ENCODE measurements at regions not wholly inside any gene's neighbourhood (a gene's known extent, or its start where the extent isn't known, plus 50 kb on each side); places are given as distances from the start of the nearest gene placed in this dataset.

DNA sequence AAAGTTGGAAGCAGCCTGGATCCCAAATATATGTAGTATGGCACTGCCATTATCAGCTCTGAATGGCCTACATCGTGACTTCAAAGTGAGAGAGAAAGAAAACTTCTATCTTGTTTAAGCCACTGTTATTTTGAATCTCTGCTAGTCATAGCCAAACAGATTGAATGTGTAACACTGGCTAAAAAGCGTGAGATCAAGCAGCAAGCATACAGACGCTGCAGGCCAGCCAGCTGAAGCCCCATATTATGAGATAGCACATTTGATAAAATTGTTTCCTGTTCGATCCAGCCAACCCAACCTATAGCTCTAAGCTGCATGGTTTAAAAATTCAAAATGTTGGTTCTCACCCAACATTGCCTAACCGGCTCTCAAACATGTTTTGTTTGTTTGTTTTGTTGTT, 95.0 kb downstream of the DUSP6 start:
- intact Hi-C loops (cut with micrococcal nuclease), result no loop called here

DNA sequence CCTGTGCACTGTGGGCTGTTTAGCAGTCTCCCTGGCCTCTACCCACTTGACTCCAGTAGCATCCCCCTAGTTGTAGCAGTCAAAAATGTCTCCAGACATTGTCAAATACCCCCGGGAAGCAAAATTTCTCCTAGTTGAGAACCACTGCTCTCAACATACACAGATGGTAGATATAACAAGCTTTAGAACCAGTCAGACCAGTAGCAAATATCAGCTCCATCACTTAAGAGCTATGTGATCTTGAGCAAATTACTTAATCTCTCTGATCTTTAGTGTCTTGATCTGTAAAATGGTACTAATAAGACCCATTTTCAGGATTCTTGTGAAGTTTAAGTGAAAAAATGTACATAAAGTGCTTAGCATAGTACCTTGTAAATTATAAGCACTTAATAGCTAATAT, 96.2 kb downstream of the DUSP6 start:
- intact Hi-C loops (cut with micrococcal nuclease), result no loop called here

DNA sequence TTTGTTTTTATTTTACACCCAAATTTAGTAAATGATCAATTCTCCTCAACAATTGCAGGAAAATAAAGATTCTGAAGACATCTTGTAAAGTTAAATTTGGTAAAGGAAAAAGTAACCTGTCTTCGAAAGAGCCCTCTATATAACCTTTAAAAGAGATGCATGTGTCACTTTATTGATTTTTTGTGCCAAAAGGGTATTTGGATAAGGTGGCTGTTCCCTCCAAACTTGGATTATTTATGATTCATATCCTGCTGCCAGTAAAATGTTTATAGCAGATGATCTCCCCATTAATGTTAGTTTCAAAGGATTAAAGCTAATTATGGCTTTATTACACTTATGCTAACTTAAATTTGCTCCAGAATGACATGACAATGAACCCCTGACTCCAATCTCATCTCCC, 98.8 kb downstream of the DUSP6 start:
- intact Hi-C loops (cut with micrococcal nuclease), result no loop called here

DNA sequence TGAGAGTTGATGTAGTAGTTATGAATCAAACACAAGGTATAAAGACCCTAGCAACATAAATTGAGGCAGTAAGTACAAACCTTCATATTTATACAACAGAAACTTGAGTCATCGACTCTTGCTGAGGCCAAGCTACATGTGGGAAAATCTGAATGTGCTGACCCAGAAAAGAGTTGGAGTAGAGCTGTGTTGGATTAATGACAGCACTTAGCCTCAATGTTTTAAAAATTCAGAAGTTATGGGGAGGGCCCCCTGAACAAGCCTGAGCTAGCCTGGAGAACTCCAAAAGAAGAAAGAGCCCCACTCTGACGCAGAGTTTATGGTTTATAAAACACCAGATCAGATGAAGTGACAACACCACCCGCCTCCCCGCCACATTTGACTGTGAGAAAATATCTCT, 100.0 kb downstream of the DUSP6 start:
- intact Hi-C loops (cut with micrococcal nuclease), result loop anchor here (1.0 kb wide), 1 partner anchor 8 kb away; no protein-coding TSS in a partner anchor

DNA sequence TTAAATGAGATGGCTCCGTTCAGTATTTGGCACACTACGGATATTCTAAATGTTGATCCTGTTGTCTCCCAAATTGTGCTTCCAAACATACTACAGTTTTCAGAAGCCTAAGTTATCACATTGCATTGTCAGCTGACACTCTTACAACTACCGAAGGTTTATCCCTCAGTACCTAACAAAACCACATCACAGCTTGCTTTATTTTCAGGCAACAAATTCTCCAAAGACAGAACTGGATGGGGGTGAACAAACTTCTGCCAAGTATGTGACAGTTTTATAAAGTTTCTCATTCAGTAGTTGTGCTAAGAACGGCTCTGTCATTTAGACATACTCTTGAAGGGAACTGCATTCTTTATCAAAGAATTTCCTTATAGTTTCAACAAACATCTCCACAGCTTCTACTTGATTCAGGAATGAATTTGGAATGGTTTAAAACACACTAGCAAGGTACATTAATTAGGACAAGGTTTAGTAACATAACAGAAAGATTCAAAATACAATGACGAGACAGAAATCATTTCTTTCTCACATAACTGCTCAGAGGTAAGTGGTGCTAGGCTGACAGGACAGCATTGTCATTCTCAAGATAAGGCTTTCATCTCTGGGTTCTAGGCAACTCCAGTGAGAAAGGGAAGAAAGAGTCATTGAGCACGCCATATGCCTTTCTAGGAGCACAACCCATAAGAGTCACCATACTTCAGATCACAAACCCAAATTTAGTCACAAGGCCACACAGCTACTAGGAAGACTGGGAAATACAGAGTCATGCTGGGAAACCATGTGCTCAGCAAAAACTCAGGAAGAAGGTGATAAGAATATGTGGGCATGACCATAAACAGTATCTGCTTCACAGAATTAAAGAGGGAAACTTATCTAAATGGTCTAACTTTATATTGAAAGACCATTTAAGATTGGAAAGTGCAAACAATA, 100.7 kb downstream of the DUSP6 start:
- intact Hi-C loops (cut with micrococcal nuclease), result loop anchor here (1.0 kb wide), 1 partner anchor 9 kb away; no protein-coding TSS in a partner anchor

DNA sequence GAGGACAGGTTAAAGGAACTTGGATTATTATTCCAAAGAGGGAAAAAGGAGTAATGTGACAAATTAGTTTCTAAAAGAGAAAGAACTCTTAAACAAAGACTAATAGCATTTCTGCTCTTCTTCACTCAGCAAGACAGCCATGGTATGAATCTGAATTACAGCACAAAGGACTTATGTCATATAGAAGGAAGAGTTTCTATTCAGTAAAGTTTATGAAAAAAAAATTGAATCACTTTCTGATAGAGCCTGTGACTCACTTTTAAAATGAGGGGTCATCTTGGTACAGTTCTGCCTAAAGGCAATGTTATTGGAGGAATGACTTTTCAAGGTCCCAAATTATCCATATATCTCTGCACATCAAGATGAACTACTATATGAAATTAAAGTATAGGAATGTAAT, 101.7 kb downstream of the DUSP6 start:
- intact Hi-C loops (cut with micrococcal nuclease), result no loop called here

DNA sequence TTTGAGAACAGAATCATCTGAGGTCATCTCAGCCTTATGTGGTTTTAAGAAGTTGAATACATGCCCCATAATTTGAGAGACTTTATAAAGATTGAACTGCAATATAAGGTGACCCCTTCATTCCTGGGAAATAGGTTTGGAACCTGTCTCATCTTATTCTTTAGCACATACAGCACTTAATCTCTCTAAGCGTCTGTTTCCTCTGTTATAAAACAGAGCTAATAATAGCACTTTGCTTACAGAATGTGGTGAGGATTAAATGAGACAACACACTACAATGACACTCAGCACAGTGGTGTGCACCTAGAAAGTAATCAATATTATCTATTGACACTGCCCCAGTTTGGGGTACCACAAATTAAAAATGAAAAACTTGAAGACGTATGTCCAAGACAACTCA, 102.1 kb downstream of the DUSP6 start:
- intact Hi-C loops (cut with micrococcal nuclease), result no loop called here

DNA sequence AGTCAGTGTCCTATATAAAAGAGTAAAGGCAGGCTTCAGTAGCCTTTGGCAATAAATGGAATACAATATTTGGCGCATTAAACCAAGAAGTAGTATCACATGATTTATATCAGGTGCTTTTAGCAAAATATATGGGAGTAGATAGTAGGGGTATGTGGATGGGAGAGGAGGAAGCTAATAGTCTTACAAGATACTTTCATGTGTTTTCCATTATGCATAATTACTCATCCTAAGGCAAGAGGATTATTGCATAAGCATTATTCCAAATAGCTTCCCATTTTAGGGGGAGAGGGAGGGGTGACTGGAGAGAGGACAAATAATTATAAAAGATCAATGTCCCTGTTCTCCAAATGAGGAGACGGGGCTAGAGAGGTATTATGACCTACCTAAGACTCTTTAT, 104.3 kb downstream of the DUSP6 start:
- intact Hi-C loops (cut with micrococcal nuclease), result loop anchor here (5.0 kb wide), 1 partner anchor 634 kb away; no protein-coding TSS in a partner anchor

DNA sequence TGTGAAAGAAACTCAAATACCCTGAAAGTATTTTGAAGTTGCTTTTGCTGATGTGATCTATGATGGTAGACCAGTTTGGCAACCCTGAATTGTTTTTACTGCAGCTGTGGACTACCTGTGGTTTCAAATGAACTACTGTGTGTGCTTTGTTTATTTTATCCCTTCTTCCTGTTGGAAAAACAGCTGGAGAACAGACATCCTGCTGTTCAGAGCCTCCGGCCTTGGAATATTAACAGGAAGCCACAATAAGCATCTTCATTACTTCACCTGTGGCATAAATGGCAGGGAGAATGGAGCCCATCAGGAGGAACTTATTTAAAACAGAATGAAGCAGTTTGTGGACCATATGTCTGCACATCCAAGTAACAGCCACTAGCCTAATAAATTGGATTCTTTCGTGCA, 104.8 kb downstream of the DUSP6 start:
- intact Hi-C loops (cut with micrococcal nuclease), result loop anchor here (5.0 kb wide), 1 partner anchor 635 kb away; no protein-coding TSS in a partner anchor

DNA sequence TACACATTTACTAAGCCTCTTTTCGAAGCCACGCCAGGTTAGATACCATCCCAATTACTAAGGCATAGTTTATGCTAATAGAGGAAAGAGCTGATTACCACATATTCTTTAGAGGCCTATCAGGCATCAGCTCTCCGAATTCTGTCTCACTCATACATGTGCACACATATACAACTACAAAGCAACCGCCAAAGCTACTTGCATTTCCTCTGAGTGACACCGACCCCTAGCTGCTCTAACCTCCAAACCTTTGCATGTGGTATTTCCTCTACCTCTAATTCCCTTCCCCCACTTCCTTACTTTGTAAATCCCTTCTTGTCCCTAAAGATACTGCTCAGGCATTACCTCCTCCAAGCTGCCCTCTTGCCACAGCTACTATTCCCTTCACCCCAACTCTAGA, 107.2 kb downstream of the DUSP6 start:
- intact Hi-C loops (cut with micrococcal nuclease), result loop anchor here (1.0 to 5.0 kb wide), 14 partner anchors 16 to 637 kb away; partner anchors contain the start of gene DUSP6

DNA sequence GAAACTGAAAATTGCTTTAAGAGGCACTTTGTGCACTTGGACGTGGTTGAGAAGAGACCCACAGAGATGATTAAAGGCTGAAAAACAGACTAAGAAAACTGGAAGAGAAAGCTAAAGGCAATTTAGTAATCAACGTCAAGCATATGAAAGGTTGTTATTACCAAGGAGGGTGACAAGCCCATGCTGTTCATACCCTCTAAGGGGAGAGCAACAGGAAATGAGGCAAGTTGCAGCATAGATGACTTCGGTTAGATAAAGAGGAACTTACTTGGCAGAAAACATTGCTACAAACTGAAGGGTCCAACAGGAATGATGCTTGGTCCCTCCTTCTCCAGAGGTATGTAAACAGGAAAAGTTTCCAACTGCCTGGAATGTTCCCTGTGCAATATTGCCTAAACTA, 107.8 kb downstream of the DUSP6 start:
- intact Hi-C loops (cut with micrococcal nuclease), result loop anchor here (1.0 to 2.0 kb wide), 6 partner anchors 9 to 282 kb away; partner anchors contain the start of gene POC1B

DNA sequence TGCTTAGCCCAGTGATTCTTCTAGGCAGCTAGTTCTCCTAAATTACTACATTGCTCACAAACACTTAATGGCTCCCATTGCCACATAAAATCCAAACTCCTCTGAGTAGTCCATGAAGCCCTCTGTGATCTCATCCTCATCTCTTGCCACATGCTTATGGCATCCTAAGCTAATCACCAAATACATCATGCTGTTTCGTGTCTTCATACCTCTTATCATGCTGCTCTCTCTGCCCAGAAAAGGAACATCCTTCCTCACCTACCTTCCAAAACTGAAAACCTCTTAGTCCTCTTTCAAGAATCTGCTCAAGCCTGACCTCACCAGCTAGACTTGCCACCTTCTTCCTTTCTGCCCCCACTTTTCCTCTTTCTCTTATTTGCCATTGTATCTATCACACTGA, 108.5 kb downstream of the DUSP6 start:
- intact Hi-C loops (cut with micrococcal nuclease), result loop anchor here (1.0 to 2.0 kb wide), 6 partner anchors 8 to 283 kb away; partner anchors contain the start of gene POC1B

DNA sequence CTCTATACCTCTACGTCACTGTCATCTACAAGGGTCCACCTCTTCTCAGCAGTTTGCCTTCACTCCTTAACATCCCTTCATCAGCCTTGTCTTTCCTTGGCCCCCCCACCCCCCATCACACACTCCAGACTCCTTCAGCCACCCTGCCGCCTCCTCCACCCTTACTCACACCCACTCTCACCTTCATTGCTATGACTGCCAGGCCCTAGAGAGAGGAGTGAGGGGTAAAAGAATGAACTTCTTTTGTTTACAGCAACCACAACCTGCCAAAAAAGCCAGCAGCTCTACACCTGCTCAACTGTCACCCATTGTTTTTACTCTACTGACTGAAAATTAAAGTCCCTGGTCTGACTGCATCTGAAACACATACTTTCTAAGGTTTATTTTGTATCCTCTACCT, 112.8 kb downstream of the DUSP6 start:
- intact Hi-C loops (cut with micrococcal nuclease), result no loop called here

DNA sequence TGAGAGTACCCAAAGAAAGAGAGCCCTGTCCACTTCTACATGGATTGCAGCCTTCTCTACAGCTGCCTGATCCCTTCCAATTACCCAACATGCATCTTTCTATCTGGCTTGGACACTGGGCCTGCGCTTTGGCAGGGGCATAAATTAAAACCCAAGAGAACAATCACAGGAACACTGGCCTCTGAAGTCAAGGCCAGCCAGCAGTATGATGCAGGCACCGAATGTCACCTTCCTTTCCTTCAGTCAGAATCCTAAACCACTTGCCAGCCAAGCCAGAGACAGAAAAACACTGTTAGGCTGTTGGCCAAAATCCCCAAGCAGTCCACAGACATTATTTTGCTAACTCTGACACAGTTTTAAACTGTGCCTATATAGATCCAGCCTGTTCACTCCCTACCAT, 113.7 kb downstream of the DUSP6 start:
- intact Hi-C loops (cut with micrococcal nuclease), result no loop called here

DNA sequence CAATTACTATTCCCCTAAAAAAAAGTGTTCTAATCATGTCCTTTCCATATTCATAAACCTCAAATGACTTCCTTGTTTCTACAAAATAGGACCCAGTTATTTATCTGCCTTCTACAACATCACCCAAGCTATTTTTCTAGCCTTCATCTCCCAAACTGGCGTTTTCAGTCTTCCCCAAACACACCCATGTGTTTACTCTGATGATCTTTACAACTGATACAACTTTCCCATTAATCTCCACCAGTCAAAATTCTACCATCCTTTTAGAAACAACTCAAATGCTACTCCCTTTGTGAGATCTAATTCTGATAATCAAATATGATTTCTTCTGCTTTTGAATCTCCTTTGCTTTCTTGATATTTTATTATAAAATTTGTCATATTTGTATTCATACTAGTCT, 114.5 kb downstream of the DUSP6 start:
- intact Hi-C loops (cut with micrococcal nuclease), result no loop called here

DNA sequence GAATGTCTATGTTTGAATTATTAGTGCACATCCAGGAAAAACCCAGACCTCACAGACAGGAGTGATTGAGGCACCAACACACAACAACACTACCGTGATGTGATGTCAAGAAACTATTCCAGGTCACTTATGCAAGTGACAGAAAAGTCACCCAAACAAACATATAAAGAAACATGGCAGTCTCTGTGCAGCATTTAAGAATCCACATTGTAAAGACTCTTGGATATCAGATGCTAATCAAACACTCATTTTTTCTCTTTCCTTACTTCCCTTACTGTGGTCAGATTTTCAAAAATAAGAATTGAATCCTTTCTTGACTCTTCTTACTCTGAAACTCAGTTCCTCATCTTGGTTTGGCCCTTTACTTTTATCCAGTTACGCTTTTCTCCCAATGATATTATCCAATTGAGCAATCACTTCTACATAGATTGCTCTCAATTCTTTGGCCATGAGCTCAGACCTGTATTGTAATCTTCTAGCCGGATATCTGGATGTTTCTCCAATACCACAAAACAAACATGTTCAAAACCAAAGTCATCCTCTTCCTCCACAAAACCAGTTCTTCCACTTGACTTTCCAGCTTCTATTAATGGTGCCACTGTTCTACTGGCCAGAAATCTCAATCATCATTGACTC, 115.4 kb downstream of the DUSP6 start:
- intact Hi-C loops (cut with micrococcal nuclease), result no loop called here

DNA sequence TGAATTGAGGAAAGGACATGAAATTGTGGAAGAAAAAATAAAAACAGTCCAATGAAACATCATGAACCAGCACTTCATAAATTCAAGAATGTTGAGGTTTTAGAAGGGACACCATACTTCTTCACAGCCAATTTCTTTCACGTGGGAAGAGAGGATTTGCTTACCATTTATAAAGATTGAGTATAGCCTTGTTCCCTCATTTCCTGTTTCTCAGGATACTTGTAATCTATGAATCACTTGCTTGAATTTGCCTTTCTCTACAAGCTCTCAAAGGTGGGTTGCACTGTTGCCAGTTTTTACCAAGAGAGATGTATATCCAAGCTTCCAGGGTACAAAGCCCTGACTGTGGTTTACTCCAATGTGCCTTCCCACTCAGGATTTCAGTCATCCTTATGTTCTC, 116.1 kb downstream of the DUSP6 start:
- intact Hi-C loops (cut with micrococcal nuclease), result no loop called here

DNA sequence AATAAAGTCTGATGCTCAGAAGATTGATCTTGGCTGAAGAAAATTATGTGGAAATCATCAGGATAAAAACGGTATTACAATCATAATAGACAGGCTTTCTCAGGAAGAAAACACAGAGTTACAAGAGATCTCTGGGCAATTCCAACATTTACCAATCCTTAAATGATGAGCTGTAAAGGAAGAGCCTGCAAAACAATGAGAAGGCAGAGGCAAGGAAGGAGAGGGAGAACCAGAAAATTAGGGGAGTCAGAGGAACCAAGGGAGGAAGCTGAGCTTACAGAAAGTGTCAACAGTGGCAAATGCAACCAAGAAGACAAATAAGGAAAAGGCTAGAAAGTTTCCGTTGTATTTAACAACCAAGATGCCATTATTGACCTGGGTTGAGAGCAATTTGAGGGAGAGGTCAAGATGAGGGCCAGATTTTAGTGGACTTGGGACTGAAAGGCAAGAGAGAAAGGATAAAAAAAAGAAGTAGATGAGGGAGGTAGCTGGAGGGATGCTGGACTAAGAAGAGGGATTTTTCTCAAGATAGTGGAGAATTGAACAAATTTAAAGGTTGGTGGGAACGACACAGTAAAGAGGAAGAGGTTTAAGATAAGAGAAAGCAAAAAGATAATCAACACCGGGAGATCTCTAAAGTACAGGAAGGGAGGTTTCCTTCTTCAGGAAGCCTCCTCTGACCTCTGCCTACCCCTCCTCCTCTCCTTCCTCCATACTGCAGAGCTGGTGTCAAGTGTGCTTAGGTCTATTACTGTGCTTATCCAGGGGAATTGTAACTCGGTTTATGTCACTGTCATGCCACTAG, 116.9 kb downstream of the DUSP6 start:
- intact Hi-C loops (cut with micrococcal nuclease), result loop anchor here (1.0 kb wide), 1 partner anchor 9 kb away; no protein-coding TSS in a partner anchor

DNA sequence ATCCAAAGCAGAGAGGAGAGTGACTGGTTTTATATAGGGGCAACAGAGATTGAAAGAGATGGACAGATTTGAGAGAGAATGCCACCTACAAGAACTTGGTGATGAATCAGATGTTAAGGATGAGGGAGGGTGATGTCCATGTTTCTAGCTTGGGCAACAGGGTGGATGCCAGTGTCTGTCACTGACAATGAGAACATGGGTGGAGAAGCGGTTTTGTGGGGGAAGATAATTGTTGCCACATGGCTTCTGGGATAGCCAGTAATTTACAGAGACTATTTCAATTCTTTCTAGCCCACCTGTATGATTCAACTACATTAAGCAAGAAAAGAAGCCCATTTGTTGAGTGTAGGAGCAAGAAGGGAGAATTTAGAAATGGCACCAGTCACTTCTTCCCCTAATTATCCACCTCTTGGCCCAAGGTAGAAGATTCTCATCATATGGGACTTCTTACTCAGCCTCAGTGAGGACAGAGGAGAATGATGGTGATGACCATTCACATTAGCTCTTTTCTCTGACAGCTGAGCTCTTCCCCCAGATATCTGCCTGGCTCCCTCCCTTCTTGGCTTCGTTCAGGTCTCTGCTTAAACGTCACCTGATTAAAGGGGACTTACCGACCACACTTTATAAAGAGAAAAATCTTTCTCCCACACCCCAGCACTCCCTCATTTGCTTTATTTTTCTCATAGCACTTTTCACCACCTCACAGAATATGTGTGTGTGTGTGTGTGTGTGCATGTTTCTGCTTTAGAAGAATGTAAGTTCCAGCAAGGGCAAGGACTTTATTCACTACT, 117.8 kb downstream of the DUSP6 start:
- intact Hi-C loops (cut with micrococcal nuclease), result loop anchor here (1.0 kb wide), 2 partner anchors 9 to 10 kb away; no protein-coding TSS in a partner anchor

DNA sequence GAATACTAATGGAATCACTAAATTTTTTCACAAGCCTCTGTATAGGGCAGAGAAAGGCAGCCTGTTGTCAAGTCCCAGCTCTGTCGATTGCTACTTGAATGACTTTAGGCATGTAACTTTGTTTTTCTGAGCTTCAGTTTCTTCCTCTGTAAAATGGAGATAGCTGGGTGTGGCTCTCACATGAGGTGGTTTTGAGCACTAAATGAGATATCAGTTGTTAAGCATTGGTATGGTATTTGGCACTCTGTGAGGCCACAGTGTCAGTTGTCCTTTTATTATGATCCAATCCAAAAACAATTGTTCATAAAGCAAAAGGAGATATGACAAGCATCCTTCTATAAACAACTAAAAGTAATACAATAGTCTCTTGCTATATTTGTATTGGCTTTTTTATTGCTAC, 120.6 kb downstream of the DUSP6 start:
- intact Hi-C loops (cut with micrococcal nuclease), result no loop called here
